ENCODE measurements at regions not wholly inside any gene's neighbourhood (a gene's known extent, or its start where the extent isn't known, plus 50 kb on each side); places are given as distances from the start of the nearest gene placed in this dataset.

- TF ChIP-seq CTCF (IDR thresholded peaks at IDR 0.05 in 4 of 5, conservative IDR thresholded peaks at IDR 0.05 in 1 of 5) (no peak), POLR2A (IDR thresholded peaks at IDR 0.05) (no peak)
These were observed 63.2 kb downstream of the MAGEF1 start for GRCh38 chr3:184648636-184649035.
